ENCODE measurements at regions not wholly inside any gene's neighbourhood (a gene's known extent, or its start where the extent isn't known, plus 50 kb on each side); places are given as distances from the start of the nearest gene placed in this dataset.

DNA sequence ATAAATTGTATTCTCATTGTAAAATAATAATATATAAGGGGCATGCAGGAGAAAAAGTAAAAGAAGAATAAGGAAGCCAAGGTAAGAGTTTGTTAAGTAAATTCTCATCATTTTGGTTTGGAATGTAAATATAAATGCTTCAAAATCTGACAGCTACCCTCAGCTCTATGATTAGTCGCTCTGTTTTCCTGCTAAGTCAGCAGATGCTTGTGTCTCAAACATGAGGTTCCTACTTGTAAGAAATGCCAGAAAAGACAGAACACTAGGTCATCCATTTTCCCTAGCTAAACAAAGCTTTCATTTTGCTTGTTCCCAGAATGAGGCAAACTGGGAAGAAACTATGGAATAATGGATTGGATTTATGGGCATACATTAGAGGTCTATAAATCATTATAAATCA is 293.1 kb downstream of the DMRTA1 start:
- no peaks in the 10 kb centered on the region for H3K9me1 ChIP-seq (ENCODE audit: insufficient read depth, low read length)
- H3K27me3 ChIP-seq (ENCODE audit: control insufficient read depth, insufficient read depth, low read length): no peaks in the 10 kb centered on the region
- no peak overlapping the region for H2BK20ac ChIP-seq (ENCODE audit: low read depth, low read length)
- H2BK120ac ChIP-seq (ENCODE audit: low read depth, low read length): no peak overlapping the region
- no peak overlapping the region for H4K5ac ChIP-seq (ENCODE audit: low read depth, low read length)
- H3K56ac ChIP-seq (ENCODE audit: extremely low read depth, insufficient read depth, low read length): no peak overlapping the region
- H3K14ac ChIP-seq (replicated peaks; ENCODE audit: low read depth, low read length): no peak overlapping the region
- no peaks in the 10 kb centered on the region for H4K20me1 ChIP-seq (ENCODE audit: insufficient read depth, low read length)
- H3K4me2 ChIP-seq (ENCODE audit: low read depth, low read length): no peak overlapping the region
- no peaks in the 10 kb centered on the region for H3K9me3 ChIP-seq (ENCODE audit: control insufficient read depth, insufficient read depth, low read length)
- H3K4me1 ChIP-seq (ENCODE audit: control insufficient read depth, insufficient read depth, low read length): no peaks in the 10 kb centered on the region
- ChIA-PET POLR2A (ENCODE audit: unreplicated experiment) (no interaction called here), CTCF (interaction anchor here (0.7 to 1.2 kb wide), 2 partner anchors 21 to 526 kb away, joined by 3 read pairs; no protein-coding TSS in a partner anchor)
- no peaks in the 10 kb centered on the region for H3K79me1 ChIP-seq (ENCODE audit: low read depth in 1 of 2, low read length in 2 of 2)
- ATAC-seq (ENCODE audit: low read depth) (no peak), DNase-seq (no peak)
- no peak overlapping the region for H3K23ac ChIP-seq (ENCODE audit: low read depth, low read length)
- H3K4me3 ChIP-seq (ENCODE audit: insufficient read depth, low read depth, low read length): no peak overlapping the region
- no peak overlapping the region for H2AK5ac ChIP-seq (ENCODE audit: low read depth, low read length)
- no peak overlapping the region for H2AFZ ChIP-seq (replicated peaks; ENCODE audit: low read length, poor library complexity)
- dilution Hi-C loops (cut with HindIII; ENCODE audit: low sequenced_read_pairs, unreplicated experiment) (no loop called here), in situ Hi-C loops (cut with MboI; ENCODE audit: low sequenced_read_pairs) (no loop called here), intact Hi-C loops (cut with micrococcal nuclease) (no loop called here)
- no peak overlapping the region for H4K8ac ChIP-seq (ENCODE audit: low read depth in 2 of 2, low read length in 2 of 2)
- TF ChIP-seq CEBPB (IDR thresholded peaks at IDR 0.05; ENCODE audit: low read depth, low read length) (no peak), MAFK (IDR thresholded peaks at IDR 0.05; ENCODE audit: low read depth, low read length) (peak; percentile 42; the same call in 1 of the 2 replicates)
- no CpG with 5 or more reads among the region's 1 CpG for WGBS, 2 experiments (ENCODE audit: extremely low coverage in 2 of 2, insufficient read length in 1 of 2)
- H3K9ac ChIP-seq (ENCODE audit: low read depth, low read length): no peak overlapping the region
- no peak overlapping the region for H2BK5ac ChIP-seq (ENCODE audit: low read depth, low read length, poor library complexity, severe bottlenecking)
- H3K18ac ChIP-seq (ENCODE audit: low read depth, low read length): no peak overlapping the region
- no peaks in the 10 kb centered on the region for H3K36me3 ChIP-seq (ENCODE audit: control insufficient read depth, insufficient read depth, low read length)
- no TSS peak for BruUV-seq (replicated peaks)
- no peak overlapping the region for H4K91ac ChIP-seq (ENCODE audit: insufficient read depth, low read depth, low read length)
- H3K27ac ChIP-seq (ENCODE audit: insufficient read depth, low read length): no peak overlapping the region
- no peak overlapping the region for H2BK15ac ChIP-seq (ENCODE audit: low read depth, low read length)
- H2AK9ac ChIP-seq (replicated peaks; ENCODE audit: low read depth, low read length, poor library complexity): no peak overlapping the region
- H3K4ac ChIP-seq (ENCODE audit: low read depth, low read length): no peak overlapping the region

Measured in IMR-90 (cell line).